ENCODE measurements at regions not wholly inside any gene's neighbourhood (a gene's known extent, or its start where the extent isn't known, plus 50 kb on each side); places are given as distances from the start of the nearest gene placed in this dataset.

- H3K27ac Mint-ChIP-seq: no peak overlapping the region
- H3K4me1 Mint-ChIP-seq: no peaks in the 10 kb centered on the region
- H3K4me3 Mint-ChIP-seq: no peak overlapping the region
- peaks cover 4% of the 10 kb centered on the region for H3K9me3 Mint-ChIP-seq
- no peaks in the 10 kb centered on the region for H3K27me3 Mint-ChIP-seq
- no peaks in the 10 kb centered on the region for H3K36me3 Mint-ChIP-seq
These were observed 2357.2 kb downstream of the LRRC4C start for GRCh38 chr11:39102236-39102635.

- Mint-ChIP-seq H3K9me3 (no peaks in the 10 kb centered on the region), H3K4me1 (no peaks in the 10 kb centered on the region), H3K4me3 (no peak overlapping the region), H3K27me3 (no peaks in the 10 kb centered on the region), H3K36me3 (no peaks in the 10 kb centered on the region), H3K27ac (no peak overlapping the region)
These were observed 2381.0 kb downstream of the LRRC4C start for GRCh38 chr11:39078465-39078864.

GRCh38 chr11:39037611-39038010 is 2421.8 kb downstream of the LRRC4C start:
- H3K9me3 Mint-ChIP-seq: peaks cover 7% of the 10 kb centered on the region
- no peak overlapping the region for H3K4me3 Mint-ChIP-seq
- no peaks in the 10 kb centered on the region for H3K4me1 Mint-ChIP-seq
- H3K36me3 Mint-ChIP-seq: no peaks in the 10 kb centered on the region
- H3K27ac Mint-ChIP-seq: no peak overlapping the region
- no peaks in the 10 kb centered on the region for H3K27me3 Mint-ChIP-seq

- H3K4me1 Mint-ChIP-seq: no peaks in the 10 kb centered on the region
- no peaks in the 10 kb centered on the region for H3K36me3 Mint-ChIP-seq
- H3K27me3 Mint-ChIP-seq: no peaks in the 10 kb centered on the region
- no peak overlapping the region for H3K4me3 Mint-ChIP-seq
- no peak overlapping the region for H3K27ac Mint-ChIP-seq
- H3K9me3 Mint-ChIP-seq: peaks cover 7% of the 10 kb centered on the region
These were observed 2423.4 kb downstream of the LRRC4C start for GRCh38 chr11:39036021-39036420.

- H3K27ac Mint-ChIP-seq: no peak overlapping the region
- H3K4me1 Mint-ChIP-seq: no peaks in the 10 kb centered on the region
- H3K36me3 Mint-ChIP-seq: no peaks in the 10 kb centered on the region
- no peak overlapping the region for H3K4me3 Mint-ChIP-seq
- H3K27me3 Mint-ChIP-seq: no peaks in the 10 kb centered on the region
- peaks cover 4% of the 10 kb centered on the region for H3K9me3 Mint-ChIP-seq
These were observed 2423.5 kb upstream of the RAG2 start for GRCh38 chr11:39021539-39021938.

- Mint-ChIP-seq H3K27me3 (no peaks in the 10 kb centered on the region), H3K27ac (no peak overlapping the region), H3K36me3 (no peaks in the 10 kb centered on the region), H3K4me3 (no peak overlapping the region), H3K4me1 (no peaks in the 10 kb centered on the region), H3K9me3 (peaks cover 10% of the 10 kb centered on the region)
These were observed 2413.8 kb upstream of the RAG2 start for GRCh38 chr11:39011797-39012196.

- Mint-ChIP-seq H3K4me1 (no peaks in the 10 kb centered on the region), H3K36me3 (no peaks in the 10 kb centered on the region), H3K27ac (no peak overlapping the region), H3K4me3 (no peak overlapping the region), H3K9me3 (peaks cover 6% of the 10 kb centered on the region), H3K27me3 (no peaks in the 10 kb centered on the region)
These were observed 2392.8 kb upstream of the RAG2 start for GRCh38 chr11:38990841-38991240.

- H3K4me1 Mint-ChIP-seq: no peaks in the 10 kb centered on the region
- no peaks in the 10 kb centered on the region for H3K36me3 Mint-ChIP-seq
- no peak overlapping the region for H3K4me3 Mint-ChIP-seq
- H3K27me3 Mint-ChIP-seq: no peaks in the 10 kb centered on the region
- H3K9me3 Mint-ChIP-seq: peaks cover 12% of the 10 kb centered on the region
- H3K27ac Mint-ChIP-seq: no peak overlapping the region
These were observed 2392.1 kb upstream of the RAG2 start for GRCh38 chr11:38990139-38990538.

GRCh38 chr11:38988908-38989307 is 2390.9 kb upstream of the RAG2 start:
- no peaks in the 10 kb centered on the region for H3K27me3 Mint-ChIP-seq
- no peak overlapping the region for H3K4me3 Mint-ChIP-seq
- no peak overlapping the region for H3K27ac Mint-ChIP-seq
- no peaks in the 10 kb centered on the region for H3K4me1 Mint-ChIP-seq
- no peaks in the 10 kb centered on the region for H3K36me3 Mint-ChIP-seq
- H3K9me3 Mint-ChIP-seq: peaks cover 12% of the 10 kb centered on the region

- no peaks in the 10 kb centered on the region for H3K4me1 Mint-ChIP-seq
- H3K9me3 Mint-ChIP-seq: peaks cover 3% of the 10 kb centered on the region
- H3K36me3 Mint-ChIP-seq: no peaks in the 10 kb centered on the region
- H3K27ac Mint-ChIP-seq: no peak overlapping the region
- H3K27me3 Mint-ChIP-seq: no peaks in the 10 kb centered on the region
- no peak overlapping the region for H3K4me3 Mint-ChIP-seq
These were observed 2374.2 kb upstream of the RAG2 start for GRCh38 chr11:38972220-38972619.

- Mint-ChIP-seq H3K4me3 (no peak overlapping the region), H3K9me3 (peaks cover 3% of the 10 kb centered on the region), H3K36me3 (no peaks in the 10 kb centered on the region), H3K27me3 (no peaks in the 10 kb centered on the region), H3K27ac (no peak overlapping the region), H3K4me1 (no peaks in the 10 kb centered on the region)
These were observed 2373.1 kb upstream of the RAG2 start for GRCh38 chr11:38971141-38971540.

GRCh38 chr11:38968951-38969350 is 2370.9 kb upstream of the RAG2 start:
- Mint-ChIP-seq H3K9me3 (peaks cover 3% of the 10 kb centered on the region), H3K4me3 (no peak overlapping the region), H3K27me3 (no peaks in the 10 kb centered on the region), H3K4me1 (no peaks in the 10 kb centered on the region), H3K36me3 (no peaks in the 10 kb centered on the region), H3K27ac (no peak overlapping the region)

GRCh38 chr11:38952698-38953097 is 2354.7 kb upstream of the RAG2 start:
- no peaks in the 10 kb centered on the region for H3K27me3 Mint-ChIP-seq
- no peaks in the 10 kb centered on the region for H3K36me3 Mint-ChIP-seq
- H3K4me3 Mint-ChIP-seq: no peak overlapping the region
- H3K9me3 Mint-ChIP-seq: peaks cover 9% of the 10 kb centered on the region
- H3K27ac Mint-ChIP-seq: no peak overlapping the region
- H3K4me1 Mint-ChIP-seq: no peaks in the 10 kb centered on the region

GRCh38 chr11:38950867-38951266 is 2352.8 kb upstream of the RAG2 start:
- Mint-ChIP-seq H3K9me3 (peaks cover 19% of the 10 kb centered on the region), H3K36me3 (no peaks in the 10 kb centered on the region), H3K4me1 (no peaks in the 10 kb centered on the region), H3K27ac (no peak overlapping the region), H3K27me3 (no peaks in the 10 kb centered on the region), H3K4me3 (no peak overlapping the region)

- H3K9me3 Mint-ChIP-seq: peaks cover 26% of the 10 kb centered on the region
- no peaks in the 10 kb centered on the region for H3K4me1 Mint-ChIP-seq
- H3K27ac Mint-ChIP-seq: no peak overlapping the region
- H3K4me3 Mint-ChIP-seq: no peak overlapping the region
- H3K27me3 Mint-ChIP-seq: no peaks in the 10 kb centered on the region
- no peaks in the 10 kb centered on the region for H3K36me3 Mint-ChIP-seq
These were observed 2350.4 kb upstream of the RAG2 start for GRCh38 chr11:38948392-38948791.

- Mint-ChIP-seq H3K27ac (no peak overlapping the region), H3K9me3 (peaks cover 12% of the 10 kb centered on the region), H3K4me3 (no peak overlapping the region), H3K27me3 (no peaks in the 10 kb centered on the region), H3K36me3 (no peaks in the 10 kb centered on the region), H3K4me1 (no peaks in the 10 kb centered on the region)
These were observed 2339.7 kb upstream of the RAG2 start for GRCh38 chr11:38937709-38938108.

- Mint-ChIP-seq H3K4me3 (no peak overlapping the region), H3K27ac (no peak overlapping the region), H3K27me3 (no peaks in the 10 kb centered on the region), H3K9me3 (peaks cover 17% of the 10 kb centered on the region), H3K4me1 (no peaks in the 10 kb centered on the region), H3K36me3 (no peaks in the 10 kb centered on the region)
These were observed 2337.9 kb upstream of the RAG2 start for GRCh38 chr11:38935941-38936340.

All from activated naive CD4-positive, alpha-beta T cell treated with anti-CD3 and anti-CD28 coated beads, Interleukin-2, amount 50 U/mL, for 24 hours (primary cell).